ENCODE measurements at regions not wholly inside any gene's neighbourhood (a gene's known extent, or its start where the extent isn't known, plus 50 kb on each side); places are given as distances from the start of the nearest gene placed in this dataset.

GRCh38 chr13:90281709-90282108 lies 1065.8 kb upstream of the MIR17HG start:
- TF ChIP-seq CTCF (IDR thresholded peaks at IDR 0.05) (no peak), EZH2phosphoT487 (IDR thresholded peaks at IDR 0.05) (no peak), EZH2 (IDR thresholded peaks at IDR 0.05) (no peak)

All from neural progenitor cell (in vitro differentiated cells).